Trophoblast cell (in vitro differentiated cells and primary cell): ENCODE measurements at regions not wholly inside any gene's neighbourhood (a gene's known extent, or its start where the extent isn't known, plus 50 kb on each side); places are given as distances from the start of the nearest gene placed in this dataset.
"Not testable (repeated sequence)": the region's sequence is repeated elsewhere in the genome, so short reads cannot be mapped to it uniquely, and the experiment has no call there.

Experiments used
- DNase-seq, 2 donors: peaks; one replicate each; pipeline ENCODE4 v3.0.0-alpha.2; 2016
- H2AFZ ChIP-seq: 2 replicates; pipeline ENCODE4 v1.6.1; 2013; ENCODE audit warnings: low read length, moderate library complexity, mild to moderate bottlenecking; ENCODE audit not compliant: insufficient read depth, poor library complexity
- H2AK5ac ChIP-seq: 2 replicates; pipeline ENCODE4 v1.6.1; 2013; ENCODE audit warnings: mild to moderate bottlenecking, low read length
- H2BK120ac ChIP-seq: 2 replicates; pipeline ENCODE4 v1.6.1; 2013; ENCODE audit warnings: low read length, mild to moderate bottlenecking, moderate library complexity; ENCODE audit not compliant: insufficient read depth, poor library complexity
- H2BK12ac ChIP-seq: 2 replicates; pipeline ENCODE4 v1.6.1; 2013; ENCODE audit warnings: mild to moderate bottlenecking, low read length, moderate library complexity
- H2BK5ac ChIP-seq: 2 replicates; pipeline ENCODE4 v1.6.1; 2013; ENCODE audit warnings: low read length, low read depth, moderate library complexity, mild to moderate bottlenecking; ENCODE audit not compliant: poor library complexity
- H3K14ac ChIP-seq: 2 replicates; pipeline ENCODE4 v1.6.1; 2013; ENCODE audit warnings: mild to moderate bottlenecking, low read length
- H3K18ac ChIP-seq: 2 replicates; pipeline ENCODE4 v1.6.1; 2013; ENCODE audit warnings: mild to moderate bottlenecking, low read length
- H3K23ac ChIP-seq: 2 replicates; pipeline ENCODE4 v1.6.1; 2013; ENCODE audit warnings: low read length
- H3K27ac ChIP-seq: 2 replicates; pipeline ENCODE4 v1.5.1; 2013; ENCODE audit warnings: low read depth, mild to moderate bottlenecking, inconsistent platforms, low read length, moderate library complexity
- H3K27me3 ChIP-seq: 2 replicates; pipeline ENCODE4 v1.6.1; 2013; ENCODE audit warnings: inconsistent platforms, mild to moderate bottlenecking, low read length, moderate library complexity; ENCODE audit not compliant: insufficient read depth
- H3K36me3 ChIP-seq, 2 experiments: 1 replicate in 1 of 2; 2 replicates in 1 of 2; pipeline ENCODE4 v1.6.1; 2013; ENCODE audit warnings: low read length in 2 of 2, mild to moderate bottlenecking in 2 of 2, moderate library complexity in 1 of 2; ENCODE audit not compliant: insufficient read depth in 2 of 2, control insufficient read depth in 1 of 2
- H3K4ac ChIP-seq: 2 replicates; pipeline ENCODE4 v1.6.1; 2013; ENCODE audit warnings: low read depth, mild to moderate bottlenecking, low read length, moderate library complexity
- H3K4me1 ChIP-seq, 2 experiments: 1 replicate in 1 of 2; 2 replicates in 1 of 2; pipeline ENCODE4 v1.6.1; 2013; ENCODE audit warnings: low read length in 2 of 2, mild to moderate bottlenecking in 2 of 2, moderate library complexity in 1 of 2; ENCODE audit not compliant: insufficient read depth in 2 of 2, control insufficient read depth in 1 of 2
- H3K4me2 ChIP-seq: 2 replicates; pipeline ENCODE4 v1.6.1; 2013; ENCODE audit warnings: inconsistent platforms, mild to moderate bottlenecking, low read length, moderate library complexity
- H3K4me3 ChIP-seq: 2 replicates; pipeline ENCODE4 v1.5.1; 2013; ENCODE audit warnings: mild to moderate bottlenecking, low read depth, low read length, inconsistent platforms
- H3K79me1 ChIP-seq: one replicate; pipeline ENCODE4 v1.6.1; 2013; ENCODE audit warnings: low read length
- H3K79me2 ChIP-seq: 2 replicates; pipeline ENCODE4 v1.6.1; 2013; ENCODE audit warnings: low read length, mild to moderate bottlenecking; ENCODE audit not compliant: control insufficient read depth, insufficient read depth, poor library complexity
- H3K9ac ChIP-seq: 2 replicates; pipeline ENCODE4 v1.6.1; 2013; ENCODE audit warnings: mild to moderate bottlenecking, low read length
- H3K9me3 ChIP-seq: 2 replicates; pipeline ENCODE4 v1.6.1; 2013; ENCODE audit warnings: low read depth, mild to moderate bottlenecking, control low read depth, inconsistent platforms, low read length; ENCODE audit not compliant: insufficient read depth
- H4K12ac ChIP-seq: 2 replicates; pipeline ENCODE4 v1.6.1; 2013; ENCODE audit warnings: low read depth, mild to moderate bottlenecking, low read length, moderate library complexity
- H4K8ac ChIP-seq: 2 replicates; pipeline ENCODE4 v1.6.1; 2013; ENCODE audit warnings: low read depth, mild to moderate bottlenecking, low read length, moderate library complexity
- H4K91ac ChIP-seq: one replicate; pipeline ENCODE4 v1.6.1; 2013; ENCODE audit warnings: low read depth, mild to moderate bottlenecking, low read length, moderate library complexity
- WGBS: extraction: QIAGEN DNeasy Blood & Tissue Kit; methylation state at CpG from one replicate; pipeline ENCODE4 v1.1.7; 2013; ENCODE audit warnings: missing lambda C conversion rate; ENCODE audit not compliant: insufficient read length, insufficient coverage; ENCODE audit errors: extremely low coverage; 5-methylcytosine and 5-hydroxymethylcytosine counted together

GRCh38 chrX:65821721-65822496 is 154.5 kb downstream of the MSN start:
- H4K12ac ChIP-seq: no peak overlapping the region
- H4K8ac ChIP-seq: no peak overlapping the region
- H3K79me1 ChIP-seq: no peaks in the 10 kb centered on the region
- H3K9ac ChIP-seq: no peak overlapping the region
- no peak overlapping the region for H2BK120ac ChIP-seq
- no peaks in the 10 kb centered on the region for H3K9me3 ChIP-seq
- H2AFZ ChIP-seq: no peak overlapping the region
- no peak overlapping the region for H3K4me3 ChIP-seq
- WGBS: no CpG with 5 or more reads among the region's 48 CpGs
- no peaks in the 10 kb centered on the region for H3K36me3 ChIP-seq
- no peak overlapping the region for H2BK5ac ChIP-seq
- H3K4me2 ChIP-seq: no peak overlapping the region
- H2AK5ac ChIP-seq: no peak overlapping the region
- no peak overlapping the region for H4K91ac ChIP-seq
- H3K14ac ChIP-seq: no peak overlapping the region
- no peak overlapping the region for H3K27ac ChIP-seq
- no peaks in the 10 kb centered on the region for H3K27me3 ChIP-seq
- no peaks in the 10 kb centered on the region for H3K79me2 ChIP-seq
- DNase-seq: no peak
- no peak overlapping the region for H3K23ac ChIP-seq
- no peak overlapping the region for H2BK12ac ChIP-seq
- no peak overlapping the region for H3K4ac ChIP-seq
- no peaks in the 10 kb centered on the region for H3K4me1 ChIP-seq
- H3K18ac ChIP-seq: no peak overlapping the region

GRCh38 chrX:65819983-65820382 is 152.5 kb downstream of the MSN start:
- not testable (repeated sequence) for DNase-seq, H3K79me2 ChIP-seq, H4K91ac ChIP-seq, H3K14ac ChIP-seq, H2AFZ ChIP-seq, H3K9ac ChIP-seq, H3K18ac ChIP-seq, H2BK5ac ChIP-seq, H3K79me1 ChIP-seq, H3K27ac ChIP-seq, H4K12ac ChIP-seq, H3K4ac ChIP-seq, H3K36me3 ChIP-seq, H3K9me3 ChIP-seq, H3K23ac ChIP-seq, H3K27me3 ChIP-seq, H4K8ac ChIP-seq, H2BK12ac ChIP-seq, H2AK5ac ChIP-seq, H3K4me1 ChIP-seq, H3K4me3 ChIP-seq, H2BK120ac ChIP-seq, H3K4me2 ChIP-seq
- no CpG with 5 or more reads among the region's 1 CpG for WGBS

GRCh38 chrX:65813245-65813644 is 145.8 kb downstream of the MSN start:
- no peak overlapping the region for H3K4me3 ChIP-seq
- H2BK5ac ChIP-seq: no peak overlapping the region
- H3K36me3 ChIP-seq: no peaks in the 10 kb centered on the region
- H3K4ac ChIP-seq: no peak overlapping the region
- no peak overlapping the region for H2BK120ac ChIP-seq
- H3K9me3 ChIP-seq: no peaks in the 10 kb centered on the region
- no peak overlapping the region for H3K23ac ChIP-seq
- H3K4me2 ChIP-seq: no peak overlapping the region
- WGBS: no CpG with 5 or more reads among the region's 1 CpG
- no peak overlapping the region for H3K18ac ChIP-seq
- no peak overlapping the region for H3K27ac ChIP-seq
- H3K4me1 ChIP-seq: no peaks in the 10 kb centered on the region
- no peaks in the 10 kb centered on the region for H3K79me2 ChIP-seq
- H3K14ac ChIP-seq: no peak overlapping the region
- no peak for DNase-seq
- no peak overlapping the region for H4K91ac ChIP-seq
- no peak overlapping the region for H2AFZ ChIP-seq
- no peak overlapping the region for H2BK12ac ChIP-seq
- no peak overlapping the region for H4K8ac ChIP-seq
- H3K27me3 ChIP-seq: no peaks in the 10 kb centered on the region
- H3K9ac ChIP-seq: no peak overlapping the region
- no peaks in the 10 kb centered on the region for H3K79me1 ChIP-seq
- H4K12ac ChIP-seq: no peak overlapping the region
- no peak overlapping the region for H2AK5ac ChIP-seq

GRCh38 chrX:65811558-65812228 is 144.2 kb downstream of the MSN start:
- no peak overlapping the region for H3K27ac ChIP-seq
- H4K91ac ChIP-seq: no peak overlapping the region
- H3K23ac ChIP-seq: no peak overlapping the region
- no peak overlapping the region for H4K12ac ChIP-seq
- H3K4me2 ChIP-seq: no peak overlapping the region
- no peaks in the 10 kb centered on the region for H3K36me3 ChIP-seq
- no peak overlapping the region for H3K9ac ChIP-seq
- no peak overlapping the region for H2BK5ac ChIP-seq
- no peak overlapping the region for H3K18ac ChIP-seq
- no peaks in the 10 kb centered on the region for H3K79me2 ChIP-seq
- H3K4ac ChIP-seq: no peak overlapping the region
- no peak overlapping the region for H3K14ac ChIP-seq
- no peak overlapping the region for H2AFZ ChIP-seq
- no peak for DNase-seq
- H4K8ac ChIP-seq: no peak overlapping the region
- H3K4me1 ChIP-seq: no peaks in the 10 kb centered on the region
- H2AK5ac ChIP-seq: no peak overlapping the region
- no peak overlapping the region for H2BK12ac ChIP-seq
- no peaks in the 10 kb centered on the region for H3K9me3 ChIP-seq
- H3K79me1 ChIP-seq: no peaks in the 10 kb centered on the region
- H3K27me3 ChIP-seq: no peaks in the 10 kb centered on the region
- no peak overlapping the region for H2BK120ac ChIP-seq
- H3K4me3 ChIP-seq: no peak overlapping the region
